Activated CD4-positive, alpha-beta T cell treated with anti-CD3 and anti-CD28 coated beads, Interleukin-10, Interleukin-2, amounts not matched to agents 100 ng/mL and 50 ng/mL, durations not matched to agents 16 hours and 8 hours (primary cell): ENCODE measurements at regions not wholly inside any gene's neighbourhood (a gene's known extent, or its start where the extent isn't known, plus 50 kb on each side); places are given as distances from the start of the nearest gene placed in this dataset.

Experiments used
- DNase-seq: peaks from one replicate; pipeline ENCODE4 v3.0.0-alpha.2; 2020

GRCh38 chr7:130931423-130931822, 197.4 kb upstream of the KLF14 start:
- no peak for DNase-seq

GRCh38 chr7:130932088-130932487, 198.1 kb upstream of the KLF14 start:
- DNase-seq, result no peak

GRCh38 chr7:130932667-130933432, 198.8 kb upstream of the KLF14 start:
- no peak for DNase-seq

GRCh38 chr7:130933919-130934318, 199.9 kb upstream of the KLF14 start:
- no peak for DNase-seq

GRCh38 chr7:130935564-130936157, 201.7 kb upstream of the KLF14 start:
- no peak for DNase-seq

- DNase-seq, result no peak
These were observed 202.4 kb upstream of the KLF14 start for GRCh38 chr7:130936202-130936931.

GRCh38 chr7:130937016-130937415, 203.0 kb upstream of the KLF14 start:
- no peak for DNase-seq

- DNase-seq, result no peak
These were observed 203.8 kb upstream of the KLF14 start for GRCh38 chr7:130937830-130938229.

GRCh38 chr7:130938661-130939060, 204.7 kb upstream of the KLF14 start:
- no peak for DNase-seq

GRCh38 chr7:130939321-130940095, 205.5 kb upstream of the KLF14 start:
- DNase-seq, result no peak

GRCh38 chr7:130940326-130940725, 206.3 kb upstream of the KLF14 start:
- no peak for DNase-seq

GRCh38 chr7:130940907-130941306, 206.9 kb upstream of the KLF14 start:
- no peak for DNase-seq

- DNase-seq, result no peak
These were observed 207.6 kb upstream of the KLF14 start for GRCh38 chr7:130941322-130942210.

- DNase-seq, result no peak
These were observed 208.4 kb upstream of the KLF14 start for GRCh38 chr7:130942211-130942964.

- DNase-seq, result no peak
These were observed 209.4 kb upstream of the KLF14 start for GRCh38 chr7:130943336-130943901.

- DNase-seq, result no peak
These were observed 210.0 kb upstream of the KLF14 start for GRCh38 chr7:130943981-130944380.

GRCh38 chr7:130944997-130945396, 211.0 kb upstream of the KLF14 start:
- DNase-seq, result no peak

- DNase-seq, result no peak
These were observed 211.4 kb upstream of the KLF14 start for GRCh38 chr7:130945411-130945811.

- no peak for DNase-seq
These were observed 212.1 kb upstream of the KLF14 start for GRCh38 chr7:130946114-130946513.

- DNase-seq, result no peak
These were observed 214.0 kb upstream of the KLF14 start for GRCh38 chr7:130947792-130948580.
